Fibroblast of villous mesenchyme (primary cell): ENCODE measurements at regions not wholly inside any gene's neighbourhood (a gene's known extent, or its start where the extent isn't known, plus 50 kb on each side); places are given as distances from the start of the nearest gene placed in this dataset.

ENCODE experiments used
- DNase-seq: peaks from one replicate; pipeline ENCODE4 v3.0.0-alpha.2; 2010; ENCODE audit warnings: low read depth
- H3K4me3 ChIP-seq: 2 replicates; pipeline ENCODE4 v1.5.1; 2011; ENCODE audit warnings: low read depth, mild to moderate bottlenecking, low read length
- CTCF ChIP-seq: IDR thresholded peaks from 2 replicates; pipeline ENCODE4 v1.5.1; 2012; ENCODE audit warnings: low read depth, mild to moderate bottlenecking, low read length; ENCODE audit not compliant: insufficient read depth

- DNase-seq = no peak
- no peak overlapping the region for H3K4me3 ChIP-seq
- TF ChIP-seq CTCF = no peak
These were observed 191.6 kb upstream of the PRDM1 start for GRCh38 chr6:105894556-105894955.

- H3K4me3 ChIP-seq = no peak overlapping the region
- DNase-seq = no peak
- no peak for TF ChIP-seq CTCF
These were observed 192.4 kb upstream of the PRDM1 start for GRCh38 chr6:105893741-105894140.

GRCh38 chr6:105892577-105893262 lies 193.4 kb upstream of the PRDM1 start:
- no peak for TF ChIP-seq CTCF
- DNase-seq = no peak
- H3K4me3 ChIP-seq = no peak overlapping the region

GRCh38 chr6:105890521-105891244 lies 195.5 kb upstream of the PRDM1 start:
- H3K4me3 ChIP-seq = no peak overlapping the region
- no peak for TF ChIP-seq CTCF
- DNase-seq = no peak

DNA sequence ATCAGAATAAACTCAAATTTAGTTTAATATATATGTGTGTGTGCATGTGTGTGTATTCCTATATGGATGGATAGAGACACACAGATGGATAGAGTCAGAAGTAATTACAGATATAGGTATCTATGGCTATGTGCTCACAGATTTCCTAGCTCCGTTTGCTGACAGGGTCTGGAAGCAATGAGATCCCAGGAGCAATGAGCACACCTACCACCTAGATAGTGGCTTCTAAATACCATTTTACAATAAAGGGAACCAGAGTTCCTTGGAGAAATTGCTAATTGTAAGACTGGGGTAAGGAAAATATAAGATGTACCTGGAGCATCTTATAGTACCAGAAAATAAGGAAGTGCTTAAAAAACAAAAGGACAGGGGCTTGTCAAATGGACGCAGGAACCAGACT lies 196.2 kb upstream of the PRDM1 start:
- DNase-seq = no peak
- H3K4me3 ChIP-seq = no peak overlapping the region
- TF ChIP-seq CTCF = no peak

GRCh38 chr6:105886814-105887544 lies 199.2 kb upstream of the PRDM1 start:
- H3K4me3 ChIP-seq = no peak overlapping the region
- DNase-seq = no peak
- TF ChIP-seq CTCF = no peak
